SU-DHL-6 (cell line): ENCODE measurements at regions not wholly inside any gene's neighbourhood (a gene's known extent, or its start where the extent isn't known, plus 50 kb on each side); places are given as distances from the start of the nearest gene placed in this dataset.

Experiments
- H2AFZ ChIP-seq: fragments of 200-600 bp; sonication (generic); 2 replicates; pipeline ENCODE4 v1.6.1; 2014; ENCODE audit warnings: low read depth, mild to moderate bottlenecking, moderate library complexity, mixed read lengths, antibody characterized with exemption, low read length; ENCODE audit not compliant: severe bottlenecking
- H3F3A ChIP-seq: fragments of 200-600 bp; shearing (Covaris generic); 2 replicates; pipeline ENCODE4 v1.6.0; 2016; ENCODE audit warnings: antibody characterized with exemption, mild to moderate bottlenecking; ENCODE audit not compliant: insufficient read depth
- H3K27ac ChIP-seq: fragments of 200-600 bp; sonication (generic); 2 replicates; pipeline ENCODE4 v1.5.1; 2016; ENCODE audit warnings: low read depth, mild to moderate bottlenecking, low read length, moderate library complexity, mixed read lengths
- H3K27me3 ChIP-seq: fragments of 200-600 bp; sonication (generic), shearing (Covaris generic); 2 replicates; pipeline ENCODE4 v1.6.0; 2014; ENCODE audit warnings: mild to moderate bottlenecking, low read length
- H3K36me3 ChIP-seq: fragments of 200-600 bp; sonication (generic); 2 replicates; pipeline ENCODE4 v1.6.1; 2014; ENCODE audit warnings: mild to moderate bottlenecking, low read length, mixed read lengths
- H3K4me2 ChIP-seq: fragments of 300-600, 200-600 bp; shearing (Covaris generic), sonication (generic); 2 replicates; pipeline ENCODE4 v1.6.0; 2014; ENCODE audit warnings: low read length, low read depth, mild to moderate bottlenecking; ENCODE audit not compliant: poor library complexity, severe bottlenecking
- H3K4me3 ChIP-seq: fragments of 200-600 bp; sonication (generic); 2 replicates; pipeline ENCODE4 v1.5.1; 2014; ENCODE audit warnings: antibody characterized with exemption, low read length, mild to moderate bottlenecking, mixed read lengths; ENCODE audit not compliant: insufficient read depth, poor library complexity, severe bottlenecking
- H3K79me2 ChIP-seq: fragments of 200-600 bp; sonication (generic); 2 replicates; pipeline ENCODE4 v1.6.1; 2014; ENCODE audit warnings: mild to moderate bottlenecking, low read length, moderate library complexity; ENCODE audit not compliant: insufficient read depth
- H3K9ac ChIP-seq: fragments of 200-600 bp; sonication (generic); 2 replicates; pipeline ENCODE4 v1.7.0; 2014; ENCODE audit warnings: mild to moderate bottlenecking, low read length
- H3K9me2 ChIP-seq: fragments of 200-600 bp; sonication (generic); replicated peaks from 2 replicates; pipeline ENCODE4 v1.6.1; 2014; ENCODE audit warnings: low read length; ENCODE audit not compliant: insufficient read depth
- H3K9me3 ChIP-seq: fragments of 200-600 bp; sonication (generic); 2 replicates; pipeline ENCODE4 v1.6.1; 2014; ENCODE audit warnings: low read length, mixed read lengths; ENCODE audit not compliant: insufficient read depth
- H4K20me1 ChIP-seq: fragments of 200-600 bp; sonication (generic); 2 replicates; pipeline ENCODE4 v1.6.1; 2014; ENCODE audit warnings: low read depth, mild to moderate bottlenecking, antibody characterized with exemption, low read length, moderate library complexity, mixed read lengths
- CTCF ChIP-seq: fragments of 200-600 bp; sonication (generic); IDR thresholded peaks from one replicate; pipeline ENCODE4 v1.5.1; 2017; ENCODE audit warnings: antibody characterized with exemption, mild to moderate bottlenecking, low read length, moderate library complexity; ENCODE audit not compliant: insufficient read depth, poor library complexity, severe bottlenecking
- EZH2phosphoT487 ChIP-seq: fragments of 200-600 bp; sonication (generic), shearing (Covaris generic); conservative IDR thresholded peaks from 2 replicates; pipeline ENCODE4 v1.6.1; 2018; ENCODE audit warnings: mild to moderate bottlenecking, antibody characterized with exemption, low read length, moderate library complexity, mixed read lengths

GRCh38 chr12:89258240-89258969 lies 93.9 kb downstream of the DUSP6 start:
- H3K27ac ChIP-seq: no peak overlapping the region

GRCh38 chr12:89257340-89257739 lies 95.0 kb downstream of the DUSP6 start:
- Histone ChIP-seq H3K4me3 (no peak overlapping the region), H2AFZ (no peak overlapping the region)

More at GRCh38 chr12:89258240-89258969, 93.9 kb downstream of the DUSP6 start:
- TF ChIP-seq CTCF (no peak), EZH2phosphoT487 (no peak)
- Histone ChIP-seq H3K79me2 (no peaks in the 10 kb centered on the region), H3K36me3 (no peaks in the 10 kb centered on the region), H2AFZ (no peak overlapping the region), H3K9ac (no peak overlapping the region), H3K9me3 (no peaks in the 10 kb centered on the region), H4K20me1 (no peaks in the 10 kb centered on the region), H3K27me3 (0 out of 2 replicates have a peak, but pooled peaks cover 2% of the 10 kb centered on the region), H3K4me3 (no peak overlapping the region), H3K9me2 (no peaks in the 10 kb centered on the region; the same call in 1 of the 2 replicates), H3K4me2 (no peak overlapping the region), H3F3A (no peaks in the 10 kb centered on the region)

GRCh38 chr12:89256060-89256459 lies 96.2 kb downstream of the DUSP6 start:
- no peaks in the 10 kb centered on the region for H3K36me3 ChIP-seq
- no peaks in the 10 kb centered on the region for H3K79me2 ChIP-seq
- H3K9me2 ChIP-seq: no peaks in the 10 kb centered on the region; the same call in 1 of the 2 replicates
- no peaks in the 10 kb centered on the region for H4K20me1 ChIP-seq
- no peaks in the 10 kb centered on the region for H3F3A ChIP-seq
- H3K27me3 ChIP-seq: 0 out of 2 replicates have a peak, but pooled peaks cover 2% of the 10 kb centered on the region
- no peak overlapping the region for H3K27ac ChIP-seq
- no peak overlapping the region for H3K4me2 ChIP-seq
- no peak overlapping the region for H2AFZ ChIP-seq
- no peak overlapping the region for H3K4me3 ChIP-seq
- H3K9ac ChIP-seq: no peak overlapping the region
- H3K9me3 ChIP-seq: no peaks in the 10 kb centered on the region
- no peak for TF ChIP-seq EZH2phosphoT487
- no peak for TF ChIP-seq CTCF

More at GRCh38 chr12:89257340-89257739, 95.0 kb downstream of the DUSP6 start:
- H3K27me3 ChIP-seq: 0 out of 2 replicates have a peak, but pooled peaks cover 2% of the 10 kb centered on the region
- TF ChIP-seq CTCF (no peak), EZH2phosphoT487 (no peak)
- H3K36me3 ChIP-seq: no peaks in the 10 kb centered on the region
- H3K9ac ChIP-seq: no peak overlapping the region
- H3K9me2 ChIP-seq: no peaks in the 10 kb centered on the region; the same call in 1 of the 2 replicates
- no peaks in the 10 kb centered on the region for H4K20me1 ChIP-seq
- H3K9me3 ChIP-seq: no peaks in the 10 kb centered on the region
- H3K4me2 ChIP-seq: no peak overlapping the region
- no peak overlapping the region for H3K27ac ChIP-seq
- no peaks in the 10 kb centered on the region for H3K79me2 ChIP-seq
- no peaks in the 10 kb centered on the region for H3F3A ChIP-seq
